ENCODE measurements at regions not wholly inside any gene's neighbourhood (a gene's known extent, or its start where the extent isn't known, plus 50 kb on each side); places are given as distances from the start of the nearest gene placed in this dataset.

GRCh38 chr6:93685494-93685893 is 266.1 kb upstream of the EPHA7 start:
- H3K9me3 ChIP-seq, result no peaks in the 10 kb centered on the region
- no peaks in the 10 kb centered on the region for H3K27me3 ChIP-seq
- H3K36me3 ChIP-seq, result no peaks in the 10 kb centered on the region
- WGBS (ENCODE audit: insufficient coverage, low coverage, low lambda C conversion rate, missing lambda C conversion rate), result no CpG with 5 or more reads among the region's 2 CpGs
- TF ChIP-seq POLR2A (IDR thresholded peaks at IDR 0.05) (no peak), CTCF (IDR thresholded peaks at IDR 0.05) (no peak)
- intact Hi-C loops (cut with DNase I), result no loop called here
- no peak overlapping the region for H3K4me3 ChIP-seq
- DNase-seq (no peak), ATAC-seq (no peak)
- no peak overlapping the region for H3K27ac ChIP-seq
- no peaks in the 10 kb centered on the region for H3K4me1 ChIP-seq

GRCh38 chr6:93684339-93684738 is 265.0 kb upstream of the EPHA7 start:
- Histone ChIP-seq H3K27ac (no peak overlapping the region), H3K27me3 (no peaks in the 10 kb centered on the region), H3K4me1 (no peaks in the 10 kb centered on the region), H3K36me3 (no peaks in the 10 kb centered on the region), H3K4me3 (no peak overlapping the region), H3K9me3 (no peaks in the 10 kb centered on the region)
- WGBS (ENCODE audit: insufficient coverage, low coverage, low lambda C conversion rate, missing lambda C conversion rate), result 40% methylated on average over 1 of the region's 1 CpG
- TF ChIP-seq POLR2A (IDR thresholded peaks at IDR 0.05) (no peak), CTCF (IDR thresholded peaks at IDR 0.05) (no peak)
- intact Hi-C loops (cut with DNase I), result no loop called here
- no peak for ATAC-seq
- DNase-seq, result no peak

GRCh38 chr6:93679836-93680235 is 260.5 kb upstream of the EPHA7 start:
- H3K27ac ChIP-seq, result no peak overlapping the region
- ATAC-seq, result no peak
- no peak for DNase-seq
- no peak for TF ChIP-seq POLR2A (IDR thresholded peaks at IDR 0.05)
- no peak for TF ChIP-seq CTCF (IDR thresholded peaks at IDR 0.05)
- H3K9me3 ChIP-seq, result no peaks in the 10 kb centered on the region
- WGBS (ENCODE audit: insufficient coverage, low coverage, low lambda C conversion rate, missing lambda C conversion rate), result 33% methylated on average over 3 of the region's 3 CpGs
- H3K27me3 ChIP-seq, result no peaks in the 10 kb centered on the region
- H3K36me3 ChIP-seq, result no peaks in the 10 kb centered on the region
- H3K4me3 ChIP-seq, result no peak overlapping the region
- intact Hi-C loops (cut with DNase I), result no loop called here
- H3K4me1 ChIP-seq, result no peaks in the 10 kb centered on the region

DNA sequence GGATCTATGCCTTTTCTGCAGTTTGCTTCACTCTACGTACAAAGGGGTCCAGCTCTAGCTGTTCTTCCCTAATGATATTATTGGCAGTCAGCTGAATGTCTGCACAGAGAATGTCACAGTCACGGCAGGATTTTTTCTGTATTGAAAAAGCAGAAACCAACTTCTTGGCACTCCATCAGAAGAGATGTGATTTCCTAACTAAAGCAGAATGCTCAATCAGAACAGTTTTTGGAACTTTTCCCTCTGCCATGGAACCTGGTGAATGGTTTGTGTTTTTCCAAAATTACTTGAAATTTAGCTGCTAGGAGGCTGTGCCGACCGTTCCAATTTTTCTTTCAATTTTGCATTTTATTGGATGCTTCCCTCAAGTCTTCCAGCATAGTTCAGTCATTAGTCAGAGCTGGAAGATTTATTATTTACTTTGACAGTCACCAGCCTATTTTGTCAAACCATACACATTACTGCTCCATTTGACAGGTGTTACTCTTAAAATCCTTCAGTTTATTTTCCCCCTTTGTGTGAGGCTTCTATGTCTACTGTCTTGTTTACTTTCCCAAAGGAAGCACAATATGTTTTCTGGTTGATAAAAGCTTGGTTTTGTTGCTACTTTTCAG is 259.6 kb upstream of the EPHA7 start:
- Histone ChIP-seq H3K27ac (no peak overlapping the region), H3K4me1 (no peaks in the 10 kb centered on the region), H3K9me3 (no peaks in the 10 kb centered on the region), H3K4me3 (no peak overlapping the region), H3K36me3 (no peaks in the 10 kb centered on the region), H3K27me3 (no peaks in the 10 kb centered on the region)
- DNase-seq (no peak), ATAC-seq (no peak)
- intact Hi-C loops (cut with DNase I), result no loop called here
- 23% methylated on average over 4 of the region's 4 CpGs for WGBS (ENCODE audit: insufficient coverage, low coverage, low lambda C conversion rate, missing lambda C conversion rate)
- TF ChIP-seq POLR2A (IDR thresholded peaks at IDR 0.05), result no peak
- TF ChIP-seq CTCF (IDR thresholded peaks at IDR 0.05), result no peak

Data from right lobe of liver (tissue), 6 donors.